Activated naive CD8-positive, alpha-beta T cell treated with anti-CD3 and anti-CD28 coated beads, Interleukin-2, amount 50 U/mL, for 16 hours (primary cell): ENCODE measurements at regions not wholly inside any gene's neighbourhood (a gene's known extent, or its start where the extent isn't known, plus 50 kb on each side); places are given as distances from the start of the nearest gene placed in this dataset.
A peak's percentile ranks its signal among the peaks of the same experiment; 100 is the strongest.
"Not testable (repeated sequence)": the region's sequence is repeated elsewhere in the genome, so short reads cannot be mapped to it uniquely, and the experiment has no call there.

Experiments used
- DNase-seq: peaks from one replicate; pipeline ENCODE4 v3.0.0-alpha.2; 2020; ENCODE audit warnings: low read depth, low spot score

DNA sequence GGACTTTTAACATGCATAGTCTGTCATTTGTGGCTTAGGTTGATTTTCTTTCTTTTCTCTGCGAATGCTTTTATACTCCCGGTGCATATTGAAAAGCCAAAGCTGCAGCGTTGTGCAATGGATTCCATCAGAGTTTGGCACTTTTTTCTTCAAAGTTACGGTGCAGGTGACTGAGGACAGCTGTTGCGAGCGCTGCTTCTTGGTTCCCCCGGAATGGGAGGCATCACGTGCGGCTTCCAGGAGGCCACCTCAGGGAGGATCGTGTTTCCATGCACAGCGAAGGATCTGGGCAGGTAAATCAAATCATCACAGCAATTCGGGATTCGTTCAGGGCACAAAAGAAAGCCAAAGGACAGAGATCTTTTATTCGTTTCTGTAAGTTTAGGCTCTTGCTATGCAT lies 109.6 kb upstream of the ALKAL2 start:
- DNase-seq, result no peak

DNA sequence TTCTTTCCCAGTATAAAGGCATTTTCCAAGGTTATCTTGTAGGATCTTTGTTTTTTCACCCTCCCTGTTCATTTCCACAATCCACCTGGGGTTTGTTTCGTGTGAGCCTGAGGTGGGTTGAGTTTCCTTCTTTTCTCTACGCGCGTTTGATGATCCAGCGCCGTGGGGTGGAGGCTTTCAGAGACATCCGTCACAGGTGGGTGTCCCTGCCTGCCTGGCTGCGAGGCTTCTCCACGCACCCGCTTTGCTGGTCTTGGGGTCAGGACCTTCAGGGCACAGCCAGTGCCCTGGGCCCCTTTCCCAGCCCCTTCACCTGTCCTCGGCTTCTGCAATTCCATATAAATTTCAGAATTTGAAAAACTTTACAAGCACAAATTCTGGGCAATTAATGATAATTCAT lies 109.0 kb upstream of the ALKAL2 start:
- DNase-seq, result no peak

DNA sequence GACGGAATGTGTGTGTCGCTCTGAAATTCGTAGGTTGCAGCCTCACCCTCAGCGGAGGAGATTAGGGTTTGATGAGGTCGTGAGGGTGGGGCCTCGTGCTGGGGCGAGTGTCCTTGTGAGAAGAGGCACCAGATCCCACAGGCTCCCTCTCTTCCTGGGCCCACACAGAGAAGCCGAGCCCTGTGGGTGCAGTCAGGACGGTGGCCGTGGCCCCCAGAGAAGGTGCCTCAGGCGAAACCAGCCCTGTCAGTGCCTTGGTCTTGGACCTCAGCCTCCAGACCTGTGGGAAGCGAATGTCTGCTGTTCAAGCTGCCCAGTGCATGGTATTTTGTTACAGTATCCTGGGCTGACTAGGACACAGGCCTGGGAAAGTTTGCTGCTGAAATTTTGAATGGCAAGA lies 108.0 kb upstream of the ALKAL2 start:
- DNase-seq, result no peak

DNA sequence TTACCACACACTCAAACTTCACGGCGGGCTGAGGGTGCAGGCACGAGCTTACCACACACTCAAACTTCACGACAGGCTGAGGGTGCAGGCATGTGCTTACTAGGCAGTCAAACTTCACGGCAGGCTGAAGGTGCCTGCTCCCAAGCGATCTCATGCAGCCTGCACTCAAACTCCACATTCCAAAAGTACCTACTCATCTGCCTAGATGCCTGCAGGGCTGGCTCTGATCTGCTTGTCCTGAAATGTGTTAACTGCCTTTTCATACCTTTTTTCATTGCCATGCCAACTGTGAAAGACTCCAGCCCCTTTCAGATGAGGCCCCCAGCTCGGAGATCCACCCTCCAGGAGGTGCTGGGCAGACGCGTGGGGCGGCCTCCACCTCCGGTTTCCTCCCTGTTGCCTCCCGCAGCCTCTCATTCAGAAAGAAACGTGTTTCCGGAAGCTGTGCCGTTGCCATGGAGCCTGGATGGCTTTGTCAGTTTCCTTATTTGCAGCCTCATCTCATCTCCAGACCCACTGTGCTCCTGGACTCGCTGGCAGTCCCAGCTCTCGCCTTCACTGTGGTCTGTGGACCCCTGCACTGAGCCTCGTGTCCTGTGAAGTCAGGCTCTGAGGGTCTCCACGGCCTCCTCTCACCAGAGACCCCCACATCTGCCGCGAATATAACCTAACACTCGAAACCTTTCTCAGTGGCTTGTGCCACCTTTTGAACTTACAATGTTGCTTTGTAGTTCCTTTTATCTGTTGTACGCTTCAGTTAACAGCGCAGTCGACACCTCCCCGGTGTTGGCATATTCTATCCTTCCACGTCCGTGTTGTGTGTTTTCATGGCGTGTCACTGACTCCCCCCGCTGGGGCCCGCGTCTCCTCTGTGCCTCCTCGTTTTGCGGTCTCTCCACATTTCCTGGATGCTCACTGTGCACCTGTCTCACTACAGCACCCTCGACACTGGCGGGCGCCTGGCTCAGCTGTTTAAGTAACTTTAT lies 106.1 kb upstream of the ALKAL2 start:
- peak; percentile 14 for DNase-seq

DNA sequence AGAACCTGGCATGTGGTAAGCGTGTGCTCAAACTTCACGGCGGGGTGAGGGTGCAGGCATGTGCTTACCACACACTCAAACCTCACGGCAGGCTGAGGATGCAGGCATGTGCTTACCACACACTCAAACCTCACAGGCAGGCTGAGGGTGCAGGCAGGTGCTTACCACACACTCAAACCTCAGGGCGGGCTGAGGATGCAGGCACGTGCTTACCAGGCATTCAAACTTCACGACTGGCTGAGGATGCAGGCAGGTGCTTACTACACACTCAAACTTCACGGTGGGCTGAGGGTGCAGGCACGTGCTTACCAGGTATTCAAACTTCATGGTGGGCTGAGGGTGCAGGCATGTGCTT lies 105.0 kb upstream of the ALKAL2 start:
- no peak for DNase-seq

DNA sequence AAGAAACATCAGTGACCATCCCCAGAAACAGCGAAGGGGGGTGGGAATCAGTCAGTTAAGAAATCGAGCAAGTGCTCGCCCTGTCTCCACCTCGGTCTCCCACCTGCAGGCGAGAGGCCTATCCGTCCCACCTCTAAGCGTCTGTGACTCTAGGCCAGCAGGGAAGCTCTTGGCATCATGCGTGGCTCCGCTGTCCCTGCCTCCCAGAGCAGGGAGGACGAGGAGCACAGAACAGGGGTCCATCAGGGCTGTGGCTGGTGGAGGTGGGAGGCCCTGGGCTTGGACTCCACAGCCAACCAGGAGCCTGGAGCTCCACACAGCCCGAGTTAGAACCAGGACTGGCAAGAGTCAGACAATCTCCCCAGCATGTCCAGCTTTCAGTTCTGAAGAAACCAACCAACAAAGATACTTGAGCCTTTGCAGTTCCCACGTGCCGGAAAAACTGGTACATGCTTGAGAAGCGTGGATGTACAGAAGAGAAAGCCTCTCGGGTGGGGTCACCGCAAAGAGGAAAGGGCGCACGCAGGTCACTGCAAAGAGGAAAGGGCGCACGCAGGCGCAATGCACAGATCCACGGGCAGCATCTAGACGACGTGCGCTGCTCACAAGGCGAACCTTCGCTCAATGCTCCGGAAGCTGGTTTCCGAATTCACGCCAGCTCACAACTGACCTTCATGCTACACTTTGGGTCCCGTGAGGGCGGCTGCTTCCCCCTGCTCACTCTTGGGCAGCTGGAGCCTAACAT lies 104.5 kb upstream of the ALKAL2 start:
- no peak for DNase-seq

DNA sequence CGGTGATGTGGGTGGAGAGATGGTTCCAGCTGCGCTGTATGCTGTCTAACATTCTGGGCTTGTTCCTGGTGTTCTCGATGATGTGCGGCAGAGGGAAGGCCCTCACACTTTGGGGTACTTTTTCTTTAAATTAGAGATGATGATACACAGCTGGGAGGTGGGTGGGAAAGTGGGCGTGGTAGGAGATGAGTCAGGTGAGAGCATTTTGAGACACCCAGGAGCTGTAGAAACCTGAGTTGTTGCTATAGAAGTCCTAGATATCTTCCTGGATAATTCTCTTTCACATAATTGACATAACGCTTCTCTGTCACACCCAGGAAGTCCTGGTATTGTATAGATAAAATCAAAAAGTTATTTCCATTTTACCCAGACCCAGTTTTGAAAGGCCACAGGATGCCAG lies 103.8 kb upstream of the ALKAL2 start:
- DNase-seq, result no peak

DNA sequence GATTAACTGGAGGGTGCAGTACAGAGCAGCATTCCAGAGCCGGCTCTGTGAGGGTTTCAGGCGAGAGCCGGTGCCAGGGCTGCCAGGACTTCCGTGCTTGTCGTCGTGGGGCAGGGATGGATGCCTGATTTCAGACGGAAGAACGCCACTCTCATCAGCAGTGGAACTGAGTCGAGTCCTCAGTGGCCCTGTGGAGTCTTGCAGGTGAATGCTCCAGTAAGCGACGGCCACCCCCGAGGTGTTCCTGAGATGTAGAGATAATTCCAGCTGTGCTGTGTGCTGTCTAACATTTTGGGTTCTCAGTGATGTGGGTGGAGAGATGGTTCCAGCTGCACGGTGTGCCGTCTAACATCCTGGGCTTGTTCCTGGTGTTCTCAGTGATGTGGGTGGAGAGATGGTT lies 103.1 kb upstream of the ALKAL2 start:
- DNase-seq, result no peak

DNA sequence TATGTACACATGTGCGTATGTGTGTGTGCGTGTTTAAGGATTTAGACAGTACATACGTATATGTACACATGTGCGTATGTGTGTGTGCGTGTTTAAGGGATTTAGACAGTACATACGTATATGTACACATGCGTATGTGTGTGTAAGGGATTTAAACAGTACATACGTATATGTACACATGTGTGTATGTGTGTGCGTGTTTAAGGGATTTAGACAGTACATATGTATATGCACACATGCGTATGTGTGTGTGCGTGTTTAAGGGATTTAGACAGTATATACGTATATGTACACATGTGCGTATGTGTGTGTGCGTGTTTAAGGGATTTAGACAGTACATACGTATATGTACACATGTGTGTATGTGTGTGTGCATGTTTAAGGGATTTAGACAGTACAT lies 102.1 kb upstream of the ALKAL2 start:
- DNase-seq, result not testable (repeated sequence)

DNA sequence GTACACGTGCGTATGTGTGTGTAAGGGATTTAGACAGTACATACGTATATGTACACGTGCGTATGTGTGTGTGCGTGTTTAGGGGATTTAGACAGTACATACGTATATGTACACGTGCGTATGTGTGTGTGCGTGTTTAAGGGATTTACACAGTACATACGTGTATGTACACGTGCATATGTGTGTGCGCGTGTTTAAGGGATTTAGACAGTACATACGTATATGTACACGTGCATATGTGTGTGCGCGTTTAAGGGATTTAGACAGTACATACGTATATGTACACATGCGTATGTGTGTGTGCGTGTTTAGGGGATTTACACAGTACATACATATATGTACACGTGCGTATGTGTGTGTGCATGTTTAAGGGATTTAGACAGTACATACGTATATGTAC lies 100.9 kb upstream of the ALKAL2 start:
- not testable (repeated sequence) for DNase-seq

DNA sequence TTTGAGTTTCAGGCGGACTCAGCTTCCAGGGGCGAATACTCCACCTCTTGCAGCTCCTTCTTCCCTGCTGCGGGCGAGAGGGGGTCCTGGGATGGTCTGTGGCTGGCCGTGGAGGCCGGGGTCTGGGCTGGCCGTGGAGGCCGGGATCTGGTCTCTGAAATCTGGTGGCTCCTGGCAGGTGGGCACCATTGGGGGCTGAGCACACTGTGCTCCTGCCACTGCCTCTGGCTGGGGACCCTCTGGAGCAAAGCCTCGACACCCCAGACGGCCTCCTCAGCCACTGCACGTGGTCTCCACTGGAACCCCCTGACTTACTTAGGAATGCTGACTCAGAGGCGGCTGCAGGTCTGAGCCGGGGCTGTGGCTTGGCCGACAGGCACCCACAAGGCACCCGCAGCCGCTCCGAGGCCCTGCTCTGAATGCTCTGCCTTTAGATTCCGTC lies 100.1 kb upstream of the ALKAL2 start:
- DNase-seq, result no peak

DNA sequence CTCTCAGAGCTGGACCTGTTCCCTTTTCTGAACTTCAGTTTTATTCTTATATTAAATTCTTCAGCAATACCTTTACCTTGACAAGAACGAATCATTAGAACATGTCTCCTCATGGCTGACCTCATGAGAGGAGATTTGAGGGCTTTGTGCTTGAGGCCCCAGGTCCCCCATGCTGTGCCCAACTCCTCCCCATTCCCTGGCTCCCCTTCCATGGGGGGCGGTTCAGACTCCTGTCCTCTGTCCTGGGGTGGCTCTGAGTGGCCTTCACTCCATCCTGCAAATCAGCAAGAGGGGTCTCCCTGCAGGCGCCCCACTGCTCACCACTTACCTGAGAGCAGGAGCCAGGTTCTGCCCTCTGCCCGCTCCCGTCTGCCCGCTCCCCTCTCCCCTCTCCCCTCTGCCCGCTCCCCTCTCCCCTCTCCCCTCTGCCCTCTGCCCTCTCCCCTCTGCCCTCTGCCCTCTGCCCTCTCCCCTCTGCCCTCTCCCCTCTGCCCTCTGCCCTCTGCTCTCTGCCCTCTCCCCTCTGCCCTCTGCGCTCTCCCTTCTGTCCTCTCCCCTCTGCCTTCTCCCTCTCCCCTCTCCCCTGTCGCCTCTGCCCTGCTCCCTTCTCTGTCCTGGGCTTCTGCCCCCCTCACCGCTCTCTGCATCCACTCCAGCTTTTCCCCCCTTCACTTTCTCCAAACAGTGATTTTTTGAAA lies 98.7 kb upstream of the ALKAL2 start:
- no peak for DNase-seq

DNA sequence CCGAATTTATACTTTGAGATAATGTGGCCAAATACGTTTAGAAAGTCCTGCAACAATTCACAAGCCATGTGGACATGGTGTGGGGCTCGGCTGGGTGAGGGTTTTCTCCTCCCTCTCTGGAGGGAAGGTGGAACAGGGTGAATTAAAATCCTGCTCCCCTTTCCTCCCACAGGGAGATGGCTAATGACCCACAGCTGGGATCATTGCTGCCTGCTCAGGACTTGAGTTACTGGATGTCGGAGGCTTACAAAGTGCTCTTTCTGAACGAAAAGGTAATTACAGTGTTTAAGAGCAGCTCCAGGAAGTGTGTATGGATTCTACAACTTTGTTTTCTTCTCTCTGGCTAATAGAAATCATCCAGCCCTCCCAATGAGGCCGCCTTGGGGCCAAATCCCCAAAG lies 97.9 kb upstream of the ALKAL2 start:
- DNase-seq, result no peak

DNA sequence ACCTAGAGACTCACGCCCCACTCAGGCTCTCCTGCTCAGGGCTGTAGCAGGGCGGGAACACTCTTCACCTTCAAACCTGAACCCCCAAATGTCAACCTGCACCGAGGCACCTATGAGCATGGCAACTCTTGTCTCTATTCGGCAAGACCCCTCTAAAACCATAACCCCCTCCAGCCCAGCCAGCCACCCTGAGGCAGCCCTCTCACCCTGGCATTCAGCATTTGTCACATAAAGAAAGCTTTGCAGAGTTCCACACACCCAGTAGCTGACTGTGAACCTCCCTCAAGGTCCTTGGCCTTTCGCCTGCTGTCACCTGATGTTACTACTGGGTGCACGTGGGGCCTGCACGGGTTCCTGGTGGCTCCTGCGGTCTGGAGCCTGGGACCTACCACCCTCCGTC lies 97.2 kb upstream of the ALKAL2 start:
- no peak for DNase-seq

DNA sequence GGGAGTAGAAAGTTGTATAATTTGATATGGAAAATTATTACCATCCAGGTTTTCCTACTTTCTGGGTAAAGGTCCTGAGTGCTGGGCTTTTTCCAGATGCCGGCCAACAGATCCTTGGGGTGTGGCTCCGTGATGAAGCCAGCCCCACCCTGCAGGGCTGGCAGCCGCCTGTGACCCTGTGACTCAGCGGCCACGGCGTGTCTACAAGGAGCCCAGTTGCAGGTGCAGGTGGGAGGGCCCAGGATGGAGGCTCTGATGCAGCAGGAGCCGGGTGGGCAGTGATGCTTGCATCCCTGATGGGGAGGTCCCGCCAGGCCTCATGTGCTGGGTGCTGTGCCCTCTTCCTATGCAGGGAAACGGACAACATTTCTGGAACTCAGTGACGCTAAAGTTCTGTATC lies 96.0 kb upstream of the ALKAL2 start:
- DNase-seq, result no peak

DNA sequence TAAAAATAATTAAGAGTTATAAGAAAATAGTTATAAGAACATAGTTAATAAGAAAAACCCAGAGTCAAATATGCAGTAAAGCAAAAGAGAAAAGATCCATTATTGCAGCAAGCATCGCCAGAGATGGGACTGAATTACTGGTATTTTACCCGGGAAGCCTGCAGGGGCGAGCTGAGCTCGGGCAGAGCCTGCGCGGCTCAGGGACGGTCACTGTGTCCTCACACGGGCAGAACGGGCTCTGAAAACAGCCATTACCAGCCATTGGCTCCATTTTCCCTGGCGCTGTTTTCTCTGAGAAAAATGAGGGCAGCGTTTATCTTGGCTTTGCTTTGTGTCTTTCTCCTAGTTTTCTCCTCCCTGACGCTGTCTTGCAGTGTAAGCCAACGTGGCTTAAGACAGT lies 95.3 kb upstream of the ALKAL2 start:
- no peak for DNase-seq

DNA sequence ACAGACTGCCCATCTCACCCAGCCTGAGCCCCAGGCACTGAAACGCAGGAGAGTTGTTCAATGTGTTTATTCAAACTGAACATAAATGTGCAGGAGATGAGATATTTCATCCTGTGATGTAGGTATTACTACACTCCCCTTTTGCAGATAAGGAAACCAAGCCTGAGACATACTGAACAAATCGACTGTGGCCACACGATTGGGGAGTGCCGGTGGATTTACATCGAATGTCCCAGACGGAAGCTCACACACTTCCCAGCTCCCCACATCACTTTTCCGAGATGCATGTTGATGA lies 94.8 kb upstream of the ALKAL2 start:
- DNase-seq, result no peak

DNA sequence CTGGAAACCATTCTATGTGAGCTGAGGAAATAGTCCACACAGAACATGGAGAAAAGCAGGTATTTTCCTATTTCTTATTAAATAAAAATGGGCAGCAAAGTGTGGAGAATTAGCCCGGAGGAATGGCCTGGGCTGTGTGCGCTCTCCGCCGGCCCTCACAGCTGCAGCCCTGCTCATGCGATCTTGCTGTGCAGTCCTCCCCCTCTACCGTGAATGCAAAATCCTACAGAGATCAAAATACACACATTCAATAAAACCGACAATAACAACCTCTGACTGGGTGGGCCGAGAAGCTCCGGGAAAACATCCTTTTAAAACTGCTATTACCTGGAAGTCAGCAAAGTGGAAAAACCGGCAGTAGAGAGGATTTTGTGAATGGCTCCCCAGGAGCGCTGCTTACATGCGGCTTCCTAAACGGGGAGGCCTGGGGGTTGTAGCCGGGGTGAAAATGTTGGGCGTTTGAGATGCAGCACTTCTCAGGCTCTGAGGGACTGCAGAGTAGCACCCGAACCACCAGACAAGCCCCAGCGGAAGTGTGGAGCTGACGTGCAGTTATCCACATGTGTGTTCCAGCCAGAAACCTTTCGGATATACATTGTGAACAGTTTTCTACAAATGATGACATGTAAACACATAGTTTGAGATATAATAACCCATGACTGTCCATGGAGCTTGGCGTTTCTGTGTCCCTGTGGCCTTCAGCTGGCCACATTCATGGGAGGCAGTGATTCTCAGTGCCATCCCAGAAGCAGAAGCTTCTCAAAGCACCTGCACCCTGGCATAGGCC lies 94.2 kb upstream of the ALKAL2 start:
- DNase-seq, result no peak

DNA sequence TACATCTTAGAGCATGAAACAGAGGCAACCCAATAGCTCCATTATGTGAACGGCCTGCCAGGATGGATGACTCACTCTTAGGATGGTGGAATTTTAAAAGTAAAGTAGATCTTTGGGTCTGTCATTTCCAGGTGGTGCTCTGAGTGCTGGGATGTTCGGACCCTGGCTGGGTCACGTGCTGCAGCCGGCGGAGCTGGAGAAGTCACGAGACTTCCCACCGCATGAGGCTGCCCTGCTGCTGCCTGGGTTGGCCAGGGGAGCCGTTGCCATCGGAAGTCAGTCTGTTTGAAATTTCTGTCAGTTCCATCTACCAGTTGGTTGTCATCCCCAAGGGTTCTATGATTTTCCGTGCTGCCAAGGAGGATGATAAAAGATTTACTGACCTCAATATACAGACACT lies 93.3 kb upstream of the ALKAL2 start:
- no peak for DNase-seq

DNA sequence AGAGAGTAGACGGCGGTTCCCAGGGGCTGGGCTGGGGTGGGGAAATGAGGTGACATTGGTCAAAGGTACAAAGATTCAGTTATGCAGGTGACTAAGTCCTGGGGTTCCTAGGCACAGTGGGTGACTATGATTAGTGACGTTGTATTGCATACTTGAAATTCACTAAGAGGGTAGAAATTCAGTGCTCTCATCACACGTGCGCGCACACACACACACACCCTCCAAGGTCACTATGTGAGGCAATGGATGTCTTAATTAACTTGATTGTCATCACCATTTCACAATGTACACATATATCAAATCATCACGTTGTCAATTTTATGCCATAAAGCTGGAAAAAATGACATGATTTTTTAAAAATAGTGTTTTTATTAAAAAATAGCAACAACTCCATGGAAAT lies 92.9 kb upstream of the ALKAL2 start:
- DNase-seq, result no peak

DNA sequence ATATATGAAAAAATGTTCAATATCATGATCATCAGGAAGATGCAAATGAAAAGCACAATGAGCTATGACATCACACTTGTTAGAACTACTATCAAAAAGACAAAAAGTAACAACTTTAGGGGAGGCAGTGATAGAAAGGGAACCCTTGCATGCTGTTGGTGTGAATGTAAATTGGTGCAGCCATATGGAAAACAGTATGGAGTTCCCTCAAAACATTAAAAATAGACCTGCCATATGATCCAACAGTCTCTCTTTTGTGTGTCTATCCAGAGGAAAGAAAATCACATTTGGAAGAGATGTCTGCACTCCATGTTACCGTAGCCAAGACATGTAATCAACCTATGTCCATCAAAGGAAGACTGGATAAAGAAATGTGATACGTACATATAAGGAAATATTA lies 92.3 kb upstream of the ALKAL2 start:
- DNase-seq, result no peak

DNA sequence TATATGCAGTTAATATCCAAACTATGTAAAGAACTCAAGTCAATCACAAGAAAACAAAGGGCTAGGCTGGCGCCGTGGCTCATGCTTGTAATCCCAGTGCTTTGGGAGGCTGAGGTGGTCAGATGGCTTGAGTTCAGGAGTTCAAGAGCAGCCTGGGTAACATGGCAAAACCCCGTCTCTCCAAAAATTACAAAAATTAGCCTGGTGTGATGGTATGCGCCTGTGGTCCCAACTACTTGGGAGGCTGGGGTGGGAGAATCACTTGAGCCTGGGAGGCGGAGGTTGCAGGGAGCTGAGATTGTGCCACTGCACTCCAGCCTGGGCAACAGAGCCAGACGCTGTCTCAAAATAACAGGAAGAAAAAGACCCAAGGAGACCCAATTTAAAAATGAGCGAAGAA lies 91.9 kb upstream of the ALKAL2 start:
- DNase-seq, result no peak
